ENCODE measurements at regions not wholly inside any gene's neighbourhood (a gene's known extent, or its start where the extent isn't known, plus 50 kb on each side); places are given as distances from the start of the nearest gene placed in this dataset.
"Not testable (repeated sequence)": the region's sequence is repeated elsewhere in the genome, so short reads cannot be mapped to it uniquely, and the experiment has no call there.

DNA sequence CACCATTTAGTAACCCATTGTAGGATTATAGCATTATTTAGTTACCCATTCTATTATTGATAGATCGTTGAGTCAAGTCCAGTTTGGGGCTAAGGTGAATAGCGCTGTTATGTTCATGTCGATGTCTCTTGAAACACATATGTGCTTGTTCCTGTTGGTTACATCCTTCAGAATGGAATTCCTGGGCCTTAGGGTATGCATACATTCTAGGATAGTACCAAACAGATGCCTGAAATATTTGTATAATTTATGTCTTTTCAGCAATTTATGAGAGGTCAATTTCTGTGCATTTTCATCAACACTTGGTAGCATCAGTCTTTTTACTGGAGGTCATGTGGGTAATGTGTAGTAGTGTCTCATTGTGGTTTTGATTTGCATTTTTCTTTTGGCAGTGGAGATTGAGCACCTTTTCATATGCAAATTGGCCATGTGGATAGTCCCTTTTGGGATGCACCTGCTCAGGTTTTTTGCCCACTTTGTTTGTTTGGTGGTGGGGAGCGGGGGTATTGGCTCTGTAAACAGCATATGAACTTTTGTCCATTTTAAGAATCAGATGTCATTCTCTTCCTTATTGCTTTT lies 104.2 kb downstream of the CDRT15L2 start:
- DNase-seq = not testable (repeated sequence)

DNA sequence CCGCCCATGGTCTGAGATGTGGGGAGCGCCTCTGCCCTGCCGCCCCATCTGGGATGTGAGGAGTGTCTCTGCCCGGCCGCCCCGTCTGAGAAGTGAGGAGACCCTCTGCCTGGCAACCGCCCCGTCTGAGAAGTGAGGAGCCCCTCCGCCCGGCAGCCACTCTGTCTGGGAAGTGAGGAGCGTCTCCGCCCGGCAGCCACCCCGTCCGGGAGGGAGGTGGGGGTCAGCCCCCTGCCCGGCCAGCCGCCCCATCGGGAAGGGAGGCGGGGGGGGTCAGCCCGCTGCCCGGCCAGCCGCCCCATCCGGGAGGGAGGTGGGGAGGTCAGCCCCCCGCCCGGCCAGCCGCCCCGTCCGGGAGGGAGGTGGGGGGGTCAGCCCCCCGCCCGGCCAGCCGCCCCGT lies 105.5 kb downstream of the CDRT15L2 start:
- DNase-seq = not testable (repeated sequence)

DNA sequence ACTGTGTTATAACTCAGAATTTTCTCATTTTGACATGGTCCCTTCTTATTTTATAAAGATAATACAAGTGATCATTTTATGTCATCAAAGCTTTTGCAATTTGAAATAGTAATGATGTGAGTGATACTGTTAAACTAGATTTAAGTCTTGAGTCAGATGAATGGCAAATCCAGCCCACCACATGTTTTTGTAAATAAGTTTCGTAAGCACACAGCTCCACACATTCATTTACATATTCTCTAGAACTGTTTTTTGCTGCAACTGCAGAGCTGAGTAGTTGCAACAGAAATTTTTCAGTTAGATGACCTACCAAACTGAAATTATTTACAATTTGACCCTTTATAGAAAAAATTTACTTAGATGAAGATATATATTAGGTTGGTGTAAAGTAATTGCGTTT lies 108.1 kb downstream of the CDRT15L2 start:
- not testable (repeated sequence) for DNase-seq

DNA sequence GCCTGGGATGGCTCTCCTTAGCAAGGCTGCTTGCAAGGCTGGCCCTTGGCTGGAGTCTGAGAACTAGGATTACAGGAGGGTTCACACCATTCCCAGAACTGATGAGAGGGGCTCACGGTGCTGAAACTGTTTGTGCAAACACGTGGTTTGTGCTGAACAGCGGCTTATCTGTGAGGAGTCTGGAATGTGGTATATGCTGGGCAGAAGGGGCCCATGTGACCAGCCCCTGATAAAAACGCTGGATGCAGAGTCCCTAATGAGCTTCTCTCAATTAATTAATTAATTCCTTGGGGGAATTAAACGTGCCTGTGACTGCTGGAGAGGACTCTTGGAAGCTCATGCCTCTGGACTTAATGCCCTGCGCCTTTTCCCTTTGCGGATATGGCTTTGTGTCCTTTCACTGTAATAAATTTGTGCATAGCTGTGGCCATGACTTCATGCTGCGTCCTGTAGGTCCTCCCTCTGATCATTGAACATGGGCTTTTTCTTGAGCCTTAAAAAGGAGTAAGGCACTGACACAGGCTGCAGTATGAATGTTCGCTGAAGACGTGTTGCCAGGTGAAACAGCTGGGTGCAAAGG lies 109.7 kb downstream of the CDRT15L2 start:
- DNase-seq = not testable (repeated sequence)

DNA sequence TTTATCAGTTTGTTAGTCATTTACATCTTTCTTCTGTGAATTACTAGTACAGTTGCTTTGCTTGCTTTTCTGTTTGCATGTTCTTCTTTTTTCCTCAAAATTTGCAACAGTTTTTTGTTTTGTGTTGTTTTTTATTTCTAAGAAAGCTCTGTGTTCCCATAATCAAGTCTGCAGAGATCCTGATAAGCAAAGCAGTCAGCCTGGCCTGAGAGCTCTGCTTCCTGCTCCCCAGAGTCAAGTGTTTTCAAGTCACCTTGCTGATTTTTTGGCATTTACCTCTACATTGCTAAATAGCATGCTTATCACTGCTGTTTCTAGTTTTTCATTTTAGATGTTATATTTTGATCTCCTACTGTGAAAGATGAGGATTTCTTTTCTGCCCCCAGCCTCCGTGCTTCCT lies 113.2 kb downstream of the CDRT15L2 start:
- DNase-seq = not testable (repeated sequence)

DNA sequence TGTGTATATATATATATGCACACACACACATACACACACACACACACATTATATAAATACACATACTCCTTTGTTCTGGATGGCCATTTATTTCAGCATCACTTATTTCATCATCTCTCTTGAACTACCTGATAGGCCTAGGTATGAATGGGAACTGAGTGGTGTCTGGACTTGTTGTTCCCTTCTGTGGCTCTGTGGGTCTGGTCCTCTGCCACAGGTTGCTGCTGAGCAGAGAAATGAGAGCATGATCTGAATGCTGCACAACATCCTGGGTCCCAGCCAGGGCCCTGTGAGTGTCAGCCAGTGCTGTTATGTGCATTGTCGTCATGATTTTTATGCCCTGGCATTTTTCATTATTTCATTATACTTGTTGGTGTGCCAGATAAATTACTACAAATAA lies 116.3 kb downstream of the CDRT15L2 start:
- not testable (repeated sequence) for DNase-seq

DNA sequence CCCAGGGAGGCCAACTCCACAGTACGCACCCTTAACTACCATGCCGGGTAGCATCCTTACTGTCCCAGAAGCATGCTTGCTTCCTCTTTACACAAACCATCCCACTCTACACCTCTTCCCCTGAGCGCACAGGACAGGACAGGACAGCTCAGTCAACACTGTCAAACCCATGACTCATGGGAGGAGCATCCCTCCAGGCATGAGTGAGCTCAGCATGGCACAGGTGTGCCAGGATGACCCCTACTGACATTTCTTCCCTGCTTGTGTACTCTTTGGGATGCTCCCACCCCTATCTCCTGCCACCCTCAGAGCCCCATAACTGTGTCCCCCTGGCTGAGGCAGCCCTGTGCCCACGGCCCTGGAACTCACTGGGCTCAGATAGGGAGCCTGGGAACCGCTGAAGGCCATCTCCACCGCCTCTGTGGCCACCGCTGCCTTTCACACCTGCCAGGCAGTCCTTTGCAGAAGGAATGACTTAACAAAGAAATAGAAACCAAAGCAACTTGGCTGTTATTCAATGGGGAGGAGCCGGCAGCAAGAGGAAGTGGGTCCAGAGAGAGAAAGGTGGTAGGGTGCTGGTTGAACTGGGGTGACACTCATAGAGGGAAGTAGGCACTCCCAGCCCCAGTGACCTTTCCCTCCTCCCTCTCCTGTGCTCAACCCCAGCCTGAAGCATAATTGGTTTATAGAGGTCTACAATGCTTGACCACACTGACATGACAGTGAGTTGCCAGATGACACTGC lies 119.1 kb downstream of the CDRT15L2 start:
- DNase-seq = not testable (repeated sequence)

DNA sequence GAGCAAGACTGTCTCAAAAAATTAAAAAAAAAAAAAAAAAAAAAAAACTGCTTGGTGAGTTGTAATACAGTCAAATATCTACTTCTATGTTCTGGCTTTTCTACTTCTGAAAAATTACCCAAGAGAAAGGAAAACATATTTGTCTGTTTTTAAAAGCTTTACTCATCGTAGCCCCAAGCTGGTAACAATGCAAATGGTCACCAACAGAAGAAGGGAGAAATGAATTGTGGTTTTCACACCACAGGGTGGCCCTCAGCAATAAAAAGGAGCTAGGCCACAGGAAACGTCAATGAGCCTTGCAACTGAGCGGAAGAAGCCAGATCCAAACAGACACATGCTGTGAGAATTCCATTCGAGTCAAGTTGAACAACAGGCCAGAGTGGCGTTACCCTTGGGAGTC lies 121.0 kb downstream of the CDRT15L2 start:
- DNase-seq = not testable (repeated sequence)

DNA sequence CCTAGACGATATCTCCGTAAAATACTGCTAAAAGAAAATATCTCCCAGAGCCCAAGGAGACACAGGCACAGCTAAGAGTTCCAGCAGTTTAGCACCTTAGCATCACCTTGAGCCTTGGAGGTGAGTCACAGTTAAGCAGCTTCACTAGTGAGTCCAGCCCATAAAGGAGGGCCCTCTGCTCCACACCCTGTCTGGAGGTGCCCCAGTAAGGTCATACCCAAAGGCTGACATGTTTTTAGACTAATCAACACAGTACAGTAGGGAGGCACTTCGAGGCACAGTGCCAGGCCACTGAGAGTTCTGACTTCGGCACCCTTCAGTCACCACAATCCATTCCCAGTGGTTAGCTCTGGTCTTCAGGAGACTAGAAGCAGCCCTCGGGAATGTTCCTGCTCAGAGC lies 121.8 kb downstream of the CDRT15L2 start:
- not testable (repeated sequence) for DNase-seq

DNA sequence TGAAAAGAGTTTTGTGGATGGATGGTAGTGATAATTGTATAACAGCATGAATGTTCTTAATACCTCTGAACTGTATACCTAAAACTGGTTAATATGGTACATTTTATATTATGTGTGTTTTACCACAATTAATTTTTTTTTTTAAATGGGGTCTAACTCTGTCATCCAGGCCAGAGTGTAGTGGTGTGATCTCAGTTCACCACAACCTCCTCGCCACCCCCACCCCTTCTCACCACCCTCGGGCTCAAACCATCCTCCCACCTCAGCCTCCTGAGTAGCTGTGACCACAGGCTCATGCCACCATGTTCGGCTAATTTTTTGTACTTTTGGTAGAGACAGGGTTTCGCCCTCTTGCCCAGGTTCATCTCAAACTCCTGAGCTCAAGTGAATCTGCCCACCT lies 123.2 kb downstream of the CDRT15L2 start:
- no peak for DNase-seq

DNA sequence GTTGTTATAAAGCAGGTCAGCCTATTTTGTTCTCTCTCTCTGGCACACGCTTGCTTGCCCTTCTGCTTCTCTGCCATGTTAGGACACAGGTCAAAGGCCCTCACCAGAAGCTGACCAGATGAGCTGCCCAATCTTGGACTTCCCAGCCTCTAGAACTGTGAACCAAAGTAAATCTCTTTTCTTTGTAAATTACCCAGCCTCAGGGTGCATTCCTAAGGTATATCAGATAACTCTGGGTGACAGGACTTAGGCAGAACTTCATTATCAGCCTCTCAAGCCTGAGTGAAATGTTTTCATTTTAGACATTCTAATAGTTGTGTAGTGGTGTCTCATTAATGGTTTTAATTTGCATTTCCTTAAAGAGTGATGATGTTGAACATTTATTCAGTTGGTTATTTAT lies 124.3 kb downstream of the CDRT15L2 start:
- DNase-seq = no peak

DNA sequence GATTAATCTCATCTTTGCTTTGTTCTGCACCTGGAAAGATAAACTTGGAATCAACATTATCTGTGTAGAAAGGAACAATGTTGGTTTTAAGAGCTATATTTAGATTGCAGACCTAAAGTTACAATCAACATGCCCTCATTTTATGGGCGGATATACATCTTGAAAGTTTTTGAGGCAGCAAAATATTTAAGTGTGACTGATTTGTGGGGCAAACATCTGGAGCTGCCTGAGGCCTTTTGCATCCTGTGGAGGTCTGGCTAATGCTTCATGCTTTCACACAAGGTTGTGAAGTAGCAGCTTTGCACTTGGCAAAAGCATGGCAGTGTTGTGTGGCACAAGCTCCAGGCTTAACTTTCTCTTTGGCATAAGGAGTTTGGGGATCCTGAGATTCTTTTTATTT lies 125.7 kb downstream of the CDRT15L2 start:
- not testable (repeated sequence) for DNase-seq

DNA sequence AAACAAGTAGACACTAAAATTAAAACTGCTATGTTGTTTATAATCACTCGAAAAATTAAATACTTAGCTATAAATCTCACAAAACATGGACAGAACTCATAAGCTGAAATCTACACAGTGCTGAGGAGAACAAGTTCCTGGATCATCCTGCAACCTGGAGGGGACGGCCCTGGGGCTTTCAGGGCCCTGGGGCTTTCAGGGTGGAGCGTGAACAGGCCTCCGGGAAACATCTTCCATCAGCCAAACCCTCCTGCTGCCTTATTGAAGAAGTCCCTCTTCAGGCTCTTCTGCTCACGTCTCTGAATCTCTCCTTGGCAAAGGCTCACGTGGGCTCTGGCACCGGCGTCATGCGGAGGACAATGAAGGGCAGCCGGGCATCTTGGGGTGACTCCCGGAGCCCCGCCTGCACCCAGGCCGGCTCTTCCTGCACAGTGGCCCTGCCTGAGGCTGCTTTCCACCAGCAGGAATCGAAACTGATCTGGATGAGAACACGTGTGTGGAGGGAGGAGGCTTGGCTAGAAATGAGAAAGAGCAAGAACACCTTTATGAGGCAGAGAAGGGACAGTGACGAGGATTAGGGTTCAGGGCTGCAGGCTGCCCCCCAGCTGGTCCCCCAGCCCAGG lies 127.3 kb downstream of the CDRT15L2 start:
- no peak for DNase-seq

DNA sequence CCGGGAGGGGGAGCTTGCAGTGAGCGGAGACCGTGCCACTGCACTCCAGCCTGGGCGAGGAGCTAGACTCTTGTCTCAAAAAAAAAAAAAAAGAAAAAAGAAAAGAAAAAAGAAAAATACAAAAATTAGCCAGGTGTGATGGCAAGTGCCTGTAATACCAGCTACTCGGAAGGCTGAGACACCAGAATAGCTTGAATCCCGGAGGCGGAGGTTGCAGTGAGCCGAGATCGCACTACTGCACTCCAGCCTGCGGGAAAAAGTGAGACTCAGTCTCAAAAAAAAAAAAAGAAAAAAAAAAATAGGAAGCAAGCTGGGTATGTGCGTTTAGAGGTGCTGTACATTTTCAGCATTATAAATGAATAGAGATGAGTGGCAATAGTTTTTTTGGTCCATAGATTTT lies 129.3 kb downstream of the CDRT15L2 start:
- not testable (repeated sequence) for DNase-seq

DNA sequence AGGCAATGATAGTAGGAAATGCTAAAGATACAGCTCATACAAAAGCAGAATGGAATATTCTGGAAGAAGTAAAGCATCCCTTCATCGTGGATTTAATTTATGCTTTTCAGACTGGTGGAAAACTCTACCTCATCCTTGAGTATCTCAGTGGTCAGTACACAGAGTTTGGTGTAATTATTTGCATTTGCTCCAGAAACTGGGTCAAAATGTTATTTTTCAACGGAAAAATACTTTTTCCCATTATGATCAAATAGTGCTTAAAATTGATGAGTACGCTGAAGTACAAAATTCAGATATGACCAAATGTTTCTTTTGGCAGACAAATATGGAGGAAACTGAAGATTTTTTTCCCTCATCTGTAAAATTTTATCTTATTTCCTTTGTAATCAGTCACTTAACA lies 137.0 kb downstream of the CDRT15L2 start:
- DNase-seq = not testable (repeated sequence)

DNA sequence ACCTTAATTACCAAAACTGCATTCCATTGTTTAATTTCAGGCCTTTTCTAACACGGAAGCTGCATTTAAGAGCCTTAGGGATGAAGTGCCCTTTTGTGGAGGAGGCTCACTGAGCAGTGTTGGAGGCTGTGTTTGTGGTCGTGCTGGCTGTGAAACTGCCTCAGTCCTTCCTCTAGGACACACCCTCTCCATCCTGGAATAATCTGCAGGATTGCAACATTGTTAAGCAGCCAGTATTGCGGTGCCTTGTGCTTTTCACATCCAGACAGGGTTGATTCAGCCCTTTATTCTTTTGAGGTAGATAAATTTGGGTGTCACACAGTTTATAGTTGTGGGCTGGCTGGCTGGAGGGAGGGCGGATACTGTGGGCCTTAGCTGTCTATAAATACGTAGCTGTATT lies 141.6 kb downstream of the CDRT15L2 start:
- no peak for DNase-seq

DNA sequence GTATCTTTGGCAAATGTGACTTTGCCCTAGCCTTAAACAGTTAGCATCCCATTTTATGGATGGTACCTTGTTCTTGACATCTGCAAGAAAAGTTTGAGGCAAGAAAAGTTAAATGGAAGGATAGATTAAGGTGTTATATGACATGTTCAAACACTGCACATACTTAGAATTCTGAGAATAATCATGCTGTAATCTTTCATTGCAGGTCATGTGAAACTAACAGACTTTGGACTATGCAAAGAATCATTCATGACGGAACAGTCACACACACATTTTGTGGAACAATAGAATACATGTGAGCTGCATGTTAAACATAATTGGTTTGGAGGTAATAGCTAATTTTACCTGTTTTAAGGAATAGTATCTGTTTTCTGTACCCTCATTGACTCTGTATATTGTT lies 144.9 kb downstream of the CDRT15L2 start:
- DNase-seq = not testable (repeated sequence)

DNA sequence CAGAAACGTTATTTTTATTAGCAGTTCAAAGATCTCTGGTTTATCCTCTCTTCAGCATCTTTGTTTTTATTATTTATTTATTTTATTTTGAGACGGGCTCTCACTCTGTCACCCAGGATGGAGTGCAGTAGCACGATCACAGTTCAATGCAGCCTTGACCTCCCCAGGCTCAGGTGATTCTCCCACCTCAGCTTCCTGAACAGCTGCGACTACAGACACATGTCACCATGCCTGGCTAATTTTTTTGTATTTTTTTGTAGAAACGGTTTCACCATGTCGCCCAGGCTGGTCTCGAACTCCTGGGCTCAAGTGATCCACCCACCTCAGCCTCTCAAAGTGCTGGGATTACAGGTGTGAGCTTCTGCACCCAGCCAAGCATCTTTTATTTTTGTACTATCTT lies 147.7 kb downstream of the CDRT15L2 start:
- not testable (repeated sequence) for DNase-seq

DNA sequence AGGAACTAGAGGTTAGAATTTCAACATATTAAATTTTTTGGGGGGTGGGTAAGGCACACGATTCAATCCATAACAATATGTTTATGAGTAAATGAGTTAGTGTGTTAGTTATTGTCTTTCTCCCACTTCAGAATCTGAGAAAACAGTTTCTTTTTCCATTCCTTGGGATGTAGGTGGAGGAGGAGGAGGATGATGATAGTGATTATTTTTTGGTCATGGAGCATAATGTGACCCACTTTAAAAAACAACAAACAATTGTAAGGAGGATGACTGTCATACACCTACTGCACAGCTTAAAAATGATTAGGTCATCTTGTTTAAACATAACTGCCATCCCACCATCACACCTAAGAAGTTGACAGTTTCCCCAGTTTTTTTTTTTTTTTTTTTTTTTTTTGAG lies 148.7 kb downstream of the CDRT15L2 start:
- no peak for DNase-seq

DNA sequence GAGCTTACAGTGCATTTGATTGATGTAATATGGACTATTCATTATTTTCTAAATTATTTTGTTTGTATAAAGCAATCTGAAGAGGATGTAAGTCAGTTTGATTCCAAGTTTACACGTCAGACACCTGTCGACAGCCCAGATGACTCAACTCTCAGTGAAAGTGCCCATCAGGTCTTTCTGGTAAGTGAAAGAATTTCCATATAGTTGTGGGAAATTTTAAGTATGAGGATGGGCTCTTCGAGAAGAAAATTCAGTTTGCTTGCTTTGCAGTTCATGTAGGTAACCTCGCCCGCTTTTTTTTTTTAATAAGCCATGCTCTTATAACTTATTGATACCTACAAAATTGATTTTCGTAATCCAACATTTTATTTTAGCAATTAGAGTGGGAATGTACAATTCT lies 151.6 kb downstream of the CDRT15L2 start:
- not testable (repeated sequence) for DNase-seq

DNA sequence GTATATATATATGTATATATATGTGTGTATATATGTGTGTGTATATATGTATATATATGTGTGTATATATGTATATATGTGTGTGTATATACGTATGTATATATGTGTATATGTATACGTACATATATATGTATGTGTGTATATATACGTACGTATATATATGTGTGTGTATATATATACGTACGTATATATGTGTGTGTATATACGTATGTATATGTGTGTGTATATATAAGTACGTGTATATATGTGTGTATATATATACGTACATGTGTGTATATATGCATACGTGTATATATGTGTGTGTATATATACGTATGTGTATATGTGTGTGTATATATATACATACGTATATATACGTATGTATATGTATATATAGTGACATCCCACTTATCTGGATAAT lies 154.4 kb downstream of the CDRT15L2 start:
- no peak for DNase-seq

DNA sequence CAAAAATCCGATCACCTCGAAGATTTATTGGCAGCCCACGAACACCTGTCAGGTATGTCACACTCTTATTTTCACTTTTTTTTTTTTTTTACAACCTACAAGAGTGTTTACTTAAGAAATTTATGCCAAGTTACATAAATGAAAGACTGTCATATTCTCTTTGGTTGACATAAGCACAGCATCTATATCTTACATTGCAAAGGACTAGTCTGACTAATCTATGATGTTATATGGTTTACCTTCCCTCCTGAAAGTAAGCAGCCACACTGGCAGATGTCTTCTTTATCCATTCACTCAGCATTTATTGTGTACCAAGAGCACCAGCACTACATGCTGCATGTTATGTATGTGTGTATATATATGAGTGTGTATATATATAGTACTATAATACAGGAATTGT lies 156.3 kb downstream of the CDRT15L2 start:
- DNase-seq = no peak

DNA sequence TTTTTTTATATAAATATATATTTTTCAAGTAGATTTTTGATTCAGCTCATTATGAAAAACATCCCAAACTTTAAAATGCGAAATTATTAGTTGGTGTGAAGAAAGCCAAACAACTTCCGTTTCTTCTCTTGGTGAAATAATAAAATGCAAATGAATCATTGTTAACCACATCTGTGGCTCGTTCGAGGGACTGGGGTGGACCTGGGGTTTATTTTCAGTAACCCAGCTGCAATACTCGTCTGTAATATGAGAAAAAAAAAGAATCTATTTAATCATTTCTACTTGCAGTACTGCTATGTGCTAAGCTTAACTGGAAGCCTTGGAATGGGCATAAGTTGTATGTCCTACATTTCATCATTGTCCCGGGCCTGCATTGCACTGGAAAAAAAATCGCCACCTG lies 158.1 kb downstream of the CDRT15L2 start:
- DNase-seq = not testable (repeated sequence)

DNA sequence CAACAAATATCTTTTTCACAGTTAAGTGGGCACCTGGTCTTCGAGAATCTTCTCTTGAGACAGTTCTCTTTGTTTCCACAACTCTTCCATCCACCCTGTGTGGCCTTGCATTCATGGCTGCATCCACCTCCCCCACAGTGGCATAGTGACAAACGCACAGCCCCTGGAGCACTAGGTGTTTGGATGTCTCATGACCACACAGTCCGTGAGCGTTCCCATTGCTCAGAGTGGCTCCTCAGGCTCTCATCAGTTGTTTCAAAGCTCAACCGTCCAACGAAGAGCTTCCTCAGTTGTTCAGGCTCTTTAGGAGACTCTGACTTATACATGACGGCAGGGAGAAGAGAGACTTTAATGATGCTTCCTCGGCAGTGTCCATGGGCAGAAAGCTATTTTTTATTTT lies 191.6 kb downstream of the CDRT15L2 start:
- DNase-seq = no peak
